H9 (cell line): ENCODE measurements at regions not wholly inside any gene's neighbourhood (a gene's known extent, or its start where the extent isn't known, plus 50 kb on each side); places are given as distances from the start of the nearest gene placed in this dataset.

Experiments
- DNase-seq: peaks from one replicate; pipeline ENCODE4 v3.0.0-alpha.2; 2017
- H2AFZ ChIP-seq: one replicate; pipeline ENCODE4 v1.6.1; 2013; ENCODE audit warnings: mild to moderate bottlenecking, low read length, control low read depth, moderate library complexity
- H2AK5ac ChIP-seq: 2 replicates; pipeline ENCODE4 v1.6.1; 2013; ENCODE audit warnings: low read length, control low read depth, mixed read lengths; ENCODE audit not compliant: insufficient read length
- H2BK120ac ChIP-seq: one replicate; pipeline ENCODE4 v1.6.1; 2013; ENCODE audit warnings: low read depth, mild to moderate bottlenecking, low read length, control low read depth, inconsistent platforms; ENCODE audit not compliant: poor library complexity, severe bottlenecking
- H2BK12ac ChIP-seq: 2 replicates; pipeline ENCODE4 v1.6.1; 2013; ENCODE audit warnings: low read length, control low read depth, mixed read lengths, low read depth; ENCODE audit not compliant: insufficient read length
- H2BK15ac ChIP-seq: 2 replicates; pipeline ENCODE4 v1.6.1; 2013; ENCODE audit warnings: low read depth, low read length, control low read depth
- H2BK20ac ChIP-seq: one replicate; pipeline ENCODE4 v1.6.1; 2013; ENCODE audit warnings: low read depth, mild to moderate bottlenecking, low read length, control low read depth, inconsistent platforms; ENCODE audit not compliant: poor library complexity, severe bottlenecking
- H2BK5ac ChIP-seq: 2 replicates; pipeline ENCODE4 v1.6.1; 2013; ENCODE audit warnings: low read length, control low read depth, mixed read lengths; ENCODE audit not compliant: insufficient read length
- H3K14ac ChIP-seq: 2 replicates; pipeline ENCODE4 v1.6.1; 2013; ENCODE audit warnings: low read length, control low read depth; ENCODE audit not compliant: insufficient read depth
- H3K18ac ChIP-seq: 2 replicates; pipeline ENCODE4 v1.6.1; 2013; ENCODE audit warnings: low read depth, mild to moderate bottlenecking, mixed read lengths, low read length, control low read depth; ENCODE audit not compliant: insufficient read length
- H3K23ac ChIP-seq: 2 replicates; pipeline ENCODE4 v1.6.1; 2013; ENCODE audit warnings: low read length, control low read depth, mixed read lengths, low read depth; ENCODE audit not compliant: insufficient read length
- H3K23me2 ChIP-seq: 2 replicates; pipeline ENCODE4 v1.6.1; 2013; ENCODE audit warnings: low read depth, mild to moderate bottlenecking, mixed read lengths, low read length, control low read depth; ENCODE audit not compliant: insufficient read length, poor library complexity, severe bottlenecking
- H3K27ac ChIP-seq: 2 replicates; pipeline ENCODE4 v1.5.1; 2013; ENCODE audit warnings: low read length, control low read depth, mixed read lengths, low read depth; ENCODE audit not compliant: insufficient read length
- H3K27me3 ChIP-seq: 2 replicates; pipeline ENCODE4 v1.6.1; 2013; ENCODE audit warnings: low read length, control low read depth, inconsistent platforms; ENCODE audit not compliant: insufficient read depth
- H3K4ac ChIP-seq: 2 replicates; pipeline ENCODE4 v1.6.1; 2013; ENCODE audit warnings: low read depth, mild to moderate bottlenecking, control low read depth, inconsistent platforms, low read length, moderate library complexity
- H3K4me1 ChIP-seq: 2 replicates; pipeline ENCODE4 v1.6.1; 2013; ENCODE audit warnings: low read length, control low read depth, inconsistent platforms; ENCODE audit not compliant: insufficient read depth
- H3K4me2 ChIP-seq: 2 replicates; pipeline ENCODE4 v1.6.1; 2013; ENCODE audit warnings: low read length, control low read depth, mixed read lengths; ENCODE audit not compliant: insufficient read length, insufficient read depth
- H3K56ac ChIP-seq: 2 replicates; pipeline ENCODE4 v1.6.1; 2013; ENCODE audit warnings: low read depth, mild to moderate bottlenecking, mixed read lengths, low read length, control low read depth; ENCODE audit not compliant: insufficient read length
- H3K79me1 ChIP-seq: 2 replicates; pipeline ENCODE4 v1.6.1; 2013; ENCODE audit warnings: low read depth, mild to moderate bottlenecking, moderate library complexity, low read length, control low read depth, inconsistent platforms; ENCODE audit not compliant: insufficient read depth, poor library complexity, severe bottlenecking
- H3K79me2 ChIP-seq: 2 replicates; pipeline ENCODE4 v1.6.1; 2013; ENCODE audit warnings: low read length, control low read depth, inconsistent platforms; ENCODE audit not compliant: insufficient read depth
- H3K9ac ChIP-seq: 2 replicates; pipeline ENCODE4 v1.6.1; 2013; ENCODE audit warnings: low read length, control low read depth, mixed read lengths; ENCODE audit not compliant: insufficient read length; ENCODE audit errors: extremely low read depth
- H3K9me3 ChIP-seq: one replicate; pipeline ENCODE4 v1.6.1; 2013; ENCODE audit warnings: low read depth, low read length, inconsistent platforms; ENCODE audit not compliant: control insufficient read depth
- H3T11ph ChIP-seq: one replicate; pipeline ENCODE4 v1.6.1; 2013; ENCODE audit warnings: mild to moderate bottlenecking, low read length, control low read depth, inconsistent platforms
- H4K20me1 ChIP-seq: one replicate; pipeline ENCODE4 v1.6.1; 2013; ENCODE audit not compliant: control insufficient read depth, insufficient read length, insufficient read depth
- H4K5ac ChIP-seq: 2 replicates; pipeline ENCODE4 v1.6.1; 2013; ENCODE audit warnings: low read depth, mild to moderate bottlenecking, mixed read lengths, low read length, control low read depth; ENCODE audit not compliant: insufficient read length
- H4K8ac ChIP-seq: replicated peaks from 2 replicates; pipeline ENCODE4 v1.6.1; 2013; ENCODE audit warnings: low read length, control low read depth, mixed read lengths, low read depth; ENCODE audit not compliant: insufficient read length
- H4K91ac ChIP-seq: 2 replicates; pipeline ENCODE4 v1.6.1; 2013; ENCODE audit warnings: low read depth, mild to moderate bottlenecking, moderate library complexity, mixed read lengths, low read length, control low read depth; ENCODE audit not compliant: insufficient read length
- H3K27ac Mint-ChIP-seq, 3 experiments: 2 replicates in 2 of 3; 3 replicates in 1 of 3; pipeline ENCODE4 v1.8.0; 2020 to 2021; ENCODE audit warnings: mixed read lengths in 3 of 3, mild to moderate bottlenecking in 1 of 3, moderate library complexity in 1 of 3
- H3K27me3 Mint-ChIP-seq: 2 replicates; pipeline ENCODE4 v1.8.0; 2021; ENCODE audit warnings: low read depth, mild to moderate bottlenecking, moderate library complexity, mixed read lengths
- H3K36me3 Mint-ChIP-seq, 3 experiments: 2 replicates in 2 of 3; 3 replicates in 1 of 3; pipeline ENCODE4 v1.8.0; 2020 to 2021; ENCODE audit warnings: low read depth in 3 of 3, mixed read lengths in 3 of 3; ENCODE audit not compliant: insufficient read depth in 1 of 3
- H3K4me1 Mint-ChIP-seq, 2 experiments: 2 replicates each; pipeline ENCODE4 v1.8.0; 2020; ENCODE audit warnings: mixed read lengths in 2 of 2
- H3K4me3 Mint-ChIP-seq, 2 experiments: 2 replicates in 1 of 2; 3 replicates in 1 of 2; pipeline ENCODE4 v1.8.0; 2020 to 2021; ENCODE audit warnings: mild to moderate bottlenecking in 2 of 2, mixed read lengths in 2 of 2, moderate library complexity in 1 of 2
- H3K9me3 Mint-ChIP-seq, 2 experiments: 2 replicates in 1 of 2; 3 replicates in 1 of 2; pipeline ENCODE4 v1.8.0; 2020; ENCODE audit warnings: mild to moderate bottlenecking in 2 of 2, mixed read lengths in 2 of 2, moderate library complexity in 1 of 2
- CTCF ChIP-seq: fragments of 200-600 bp; sonication (generic); conservative IDR thresholded peaks from 3 replicates; pipeline ENCODE4 v1.8.0; 2021; ENCODE audit warnings: antibody characterized with exemption, mild to moderate bottlenecking
- WGBS: extraction: QIAGEN DNeasy Blood & Tissue Kit; methylation state at CpG from one replicate; pipeline ENCODE4 v1.1.7; 2013; ENCODE audit warnings: missing lambda C conversion rate, low lambda C conversion rate, mixed read lengths; ENCODE audit not compliant: insufficient read length; ENCODE audit errors: extremely low coverage; 5-methylcytosine and 5-hydroxymethylcytosine counted together

GRCh38 chr3:189490337-189490736 is 140.9 kb upstream of the TP63 start:
- H3K79me1 ChIP-seq = no peaks in the 10 kb centered on the region
- H4K20me1 ChIP-seq = no peaks in the 10 kb centered on the region
- no peak for TF ChIP-seq CTCF
- H2BK120ac ChIP-seq = no peak overlapping the region
- no peaks in the 10 kb centered on the region for H3K79me2 ChIP-seq
- H3K36me3 Mint-ChIP-seq = no peaks in the 10 kb centered on the region; a peak in 1 of 7 replicates
- no peak overlapping the region for H3K18ac ChIP-seq
- no peak overlapping the region for H2AFZ ChIP-seq
- H3K23ac ChIP-seq = no peak overlapping the region
- H2AK5ac ChIP-seq = no peak overlapping the region
- H3T11ph ChIP-seq = no peak overlapping the region
- no peak overlapping the region for H3K4me3 Mint-ChIP-seq
- H2BK12ac ChIP-seq = no peak overlapping the region
- H3K27me3 Mint-ChIP-seq = no peaks in the 10 kb centered on the region
- H2BK15ac ChIP-seq = no peak overlapping the region
- peaks cover 3 to 4% of the 10 kb centered on the region in 2 experiments; a peak in 3 of 4 replicates for H3K4me1 Mint-ChIP-seq
- no peak overlapping the region for H4K91ac ChIP-seq
- H3K23me2 ChIP-seq = no peaks in the 10 kb centered on the region
- no peak overlapping the region for H4K8ac ChIP-seq
- no peak overlapping the region for H3K14ac ChIP-seq
- no peak overlapping the region for H2BK5ac ChIP-seq
- H3K27ac ChIP-seq = no peak overlapping the region
- H3K56ac ChIP-seq = no peak overlapping the region
- H3K4ac ChIP-seq = no peak overlapping the region
- no peak overlapping the region for H3K9ac ChIP-seq
- no CpG with 5 or more reads among the region's 1 CpG for WGBS
- H3K9me3 ChIP-seq = no peaks in the 10 kb centered on the region
- DNase-seq = no peak
- no peaks in the 10 kb centered on the region for H3K27me3 ChIP-seq
- H3K4me2 ChIP-seq = no peak overlapping the region
- no peak overlapping the region for H4K5ac ChIP-seq
- H3K27ac Mint-ChIP-seq = no peak overlapping the region
- no peaks in the 10 kb centered on the region for H3K9me3 Mint-ChIP-seq
- H2BK20ac ChIP-seq = no peak overlapping the region
- H3K4me1 ChIP-seq = no peaks in the 10 kb centered on the region
